ENCODE measurements at regions not wholly inside any gene's neighbourhood (a gene's known extent, or its start where the extent isn't known, plus 50 kb on each side); places are given as distances from the start of the nearest gene placed in this dataset.
A peak's percentile ranks its signal among the peaks of the same experiment; 100 is the strongest.
"Not testable (repeated sequence)": the region's sequence is repeated elsewhere in the genome, so short reads cannot be mapped to it uniquely, and the experiment has no call there.

GRCh38 chr3:27641271-27641800, 80.8 kb downstream of the EOMES start:
- DNase-seq (no peak), ATAC-seq (no peak)
- Mint-ChIP-seq H3K36me3 (ENCODE audit: low read depth) (no peaks in the 10 kb centered on the region), H3K27me3 (no peaks in the 10 kb centered on the region), H3K4me1 (ENCODE audit: low read depth) (peaks cover 10% of the 10 kb centered on the region), H3K4me3 (no peak overlapping the region), H3K9me3 (no peaks in the 10 kb centered on the region), H3K27ac (no peak overlapping the region)
- CTCF ChIA-PET, result interaction anchor here (1.7 kb wide), 1 partner anchor 17 kb away, joined by 5 read pairs; no protein-coding TSS in a partner anchor
- POLR2A ChIA-PET, result interaction anchor here (1.0 kb wide), 1 partner anchor 20 kb away, joined by 3 read pairs; no protein-coding TSS in a partner anchor
- intact Hi-C loops (cut with micrococcal nuclease), result no loop called here
- TF ChIP-seq, protein P1, sequence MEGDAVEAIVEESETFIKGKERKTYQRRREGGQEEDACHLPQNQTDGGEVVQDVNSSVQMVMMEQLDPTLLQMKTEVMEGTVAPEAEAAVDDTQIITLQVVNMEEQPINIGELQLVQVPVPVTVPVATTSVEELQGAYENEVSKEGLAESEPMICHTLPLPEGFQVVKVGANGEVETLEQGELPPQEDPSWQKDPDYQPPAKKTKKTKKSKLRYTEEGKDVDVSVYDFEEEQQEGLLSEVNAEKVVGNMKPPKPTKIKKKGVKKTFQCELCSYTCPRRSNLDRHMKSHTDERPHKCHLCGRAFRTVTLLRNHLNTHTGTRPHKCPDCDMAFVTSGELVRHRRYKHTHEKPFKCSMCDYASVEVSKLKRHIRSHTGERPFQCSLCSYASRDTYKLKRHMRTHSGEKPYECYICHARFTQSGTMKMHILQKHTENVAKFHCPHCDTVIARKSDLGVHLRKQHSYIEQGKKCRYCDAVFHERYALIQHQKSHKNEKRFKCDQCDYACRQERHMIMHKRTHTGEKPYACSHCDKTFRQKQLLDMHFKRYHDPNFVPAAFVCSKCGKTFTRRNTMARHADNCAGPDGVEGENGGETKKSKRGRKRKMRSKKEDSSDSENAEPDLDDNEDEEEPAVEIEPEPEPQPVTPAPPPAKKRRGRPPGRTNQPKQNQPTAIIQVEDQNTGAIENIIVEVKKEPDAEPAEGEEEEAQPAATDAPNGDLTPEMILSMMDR (IDR thresholded peaks at IDR 0.05), result no peak

DNA sequence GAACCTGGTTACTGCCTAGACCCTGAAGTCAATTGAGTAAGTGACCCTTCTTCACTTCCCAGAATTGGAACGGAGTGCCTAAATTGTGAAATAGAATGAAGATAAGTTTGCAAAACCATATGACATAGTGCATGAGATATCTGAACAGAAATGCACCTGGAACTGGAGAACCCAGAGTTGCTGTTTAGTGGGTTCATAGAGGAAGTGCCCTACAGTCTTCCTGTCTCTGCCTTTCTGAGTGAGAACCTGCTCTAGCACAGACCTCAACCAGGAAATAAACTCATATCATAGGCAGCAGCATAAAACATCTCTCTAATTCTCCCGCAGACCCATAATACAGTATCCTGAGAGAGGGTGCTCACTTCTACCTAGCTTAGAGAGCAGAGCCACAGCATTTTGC, 82.9 kb downstream of the EOMES start:
- Mint-ChIP-seq H3K36me3 (ENCODE audit: low read depth) (no peaks in the 10 kb centered on the region), H3K27ac (peak overlapping the region; percentile 82), H3K4me3 (no peak overlapping the region), H3K9me3 (no peaks in the 10 kb centered on the region), H3K27me3 (no peaks in the 10 kb centered on the region), H3K4me1 (ENCODE audit: low read depth) (peaks cover 10% of the 10 kb centered on the region)
- DNase-seq (no peak), ATAC-seq (peak; percentile 93)
- ChIA-PET CTCF (no interaction called here), POLR2A (no interaction called here)
- TF ChIP-seq, protein P1 (IDR thresholded peaks at IDR 0.05), result no peak
- intact Hi-C loops (cut with micrococcal nuclease), result loop anchor here (10.0 kb wide), 1 partner anchor 154 kb away; the partner anchor contains the start of gene SLC4A7

GRCh38 chr3:27638594-27638993, 83.5 kb downstream of the EOMES start:
- no peak for ATAC-seq
- TF ChIP-seq, protein P1 (IDR thresholded peaks at IDR 0.05), result no peak
- intact Hi-C loops (cut with micrococcal nuclease), result loop anchor here (10.0 kb wide), 1 partner anchor 154 kb away; the partner anchor contains the start of gene SLC4A7
- no peak overlapping the region for H3K4me3 Mint-ChIP-seq
- H3K36me3 Mint-ChIP-seq (ENCODE audit: low read depth), result no peaks in the 10 kb centered on the region
- POLR2A ChIA-PET, result no interaction called here
- peaks cover 13% of the 10 kb centered on the region for H3K4me1 Mint-ChIP-seq (ENCODE audit: low read depth)
- CTCF ChIA-PET, result no interaction called here
- H3K27me3 Mint-ChIP-seq, result no peaks in the 10 kb centered on the region
- no peaks in the 10 kb centered on the region for H3K9me3 Mint-ChIP-seq
- no peak overlapping the region for H3K27ac Mint-ChIP-seq
- no peak for DNase-seq

- Mint-ChIP-seq H3K9me3 (no peaks in the 10 kb centered on the region), H3K4me3 (no peak overlapping the region), H3K4me1 (ENCODE audit: low read depth) (peaks cover 21% of the 10 kb centered on the region), H3K36me3 (ENCODE audit: low read depth) (no peaks in the 10 kb centered on the region), H3K27me3 (no peaks in the 10 kb centered on the region), H3K27ac (no peak overlapping the region)
- ATAC-seq (no peak), DNase-seq (no peak)
- ChIA-PET CTCF (interaction anchor here (1.0 kb wide), 1 partner anchor 24 kb away, joined by 3 read pairs; no protein-coding TSS in a partner anchor), POLR2A (interaction anchor here (0.7 kb wide), 1 partner anchor 252 kb away, joined by 3 read pairs; no protein-coding TSS in a partner anchor)
- TF ChIP-seq, protein P1 (IDR thresholded peaks at IDR 0.05), result no peak
- intact Hi-C loops (cut with micrococcal nuclease), result loop anchor here (10.0 kb wide), 1 partner anchor 153 kb away; the partner anchor contains the start of gene SLC4A7
Measured at GRCh38 chr3:27637346-27637995, 84.7 kb downstream of the EOMES start.

DNA sequence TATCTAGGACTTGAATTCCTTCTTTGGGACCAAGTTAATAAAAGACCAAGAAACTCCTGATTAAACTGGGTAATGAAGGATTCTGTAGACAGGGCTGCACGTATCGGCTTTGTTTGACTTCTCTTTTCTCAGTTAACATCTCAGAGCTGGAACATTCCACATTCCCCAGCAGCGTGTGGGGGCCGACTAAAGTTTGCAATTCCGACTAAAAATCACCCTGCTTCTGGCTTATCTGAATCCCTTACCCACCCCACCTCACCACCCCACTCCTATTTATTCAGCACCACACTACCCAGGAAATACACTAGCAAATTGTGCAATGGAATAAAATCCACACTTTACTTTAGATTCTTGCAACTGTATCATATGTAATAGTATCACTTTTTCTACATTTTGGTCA, 87.1 kb downstream of the EOMES start:
- ATAC-seq; DNase-seq; H3K27ac Mint-ChIP-seq; H3K9me3 Mint-ChIP-seq; POLR2A ChIA-PET; H3K4me3 Mint-ChIP-seq; CTCF ChIA-PET; H3K27me3 Mint-ChIP-seq; H3K36me3 Mint-ChIP-seq (ENCODE audit: low read depth): not testable (repeated sequence)
- intact Hi-C loops (cut with micrococcal nuclease), result loop anchor here (10.0 kb wide), 1 partner anchor 150 kb away; the partner anchor contains the start of gene SLC4A7
- peaks cover 29% of the 10 kb centered on the region for H3K4me1 Mint-ChIP-seq (ENCODE audit: low read depth)

Data from activated CD8-positive, alpha-beta T cell treated with anti-CD3 and anti-CD28 coated beads for 36 hours (primary cell).